ENCODE measurements at regions not wholly inside any gene's neighbourhood (a gene's known extent, or its start where the extent isn't known, plus 50 kb on each side); places are given as distances from the start of the nearest gene placed in this dataset.

DNA sequence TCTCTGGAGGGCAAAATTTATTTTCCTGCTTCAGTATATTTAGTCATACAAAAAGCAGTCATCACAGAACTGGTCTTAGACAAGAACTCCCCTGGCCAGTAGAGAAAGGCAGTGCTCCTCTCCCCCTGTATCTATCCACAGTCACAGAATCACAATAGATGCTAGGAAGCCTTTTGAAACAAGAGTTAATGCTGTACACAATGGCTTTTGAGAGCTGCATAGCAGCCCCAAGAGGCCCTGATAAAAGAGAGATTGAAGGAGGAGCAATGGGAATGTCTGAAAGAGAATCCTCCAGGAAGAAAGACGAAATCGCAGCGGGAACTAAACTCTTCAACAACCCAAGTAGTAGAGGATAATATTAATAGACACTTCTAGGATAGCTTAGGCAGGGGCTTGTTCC lies 330.2 kb downstream of the RBM43 start:
- TF ChIP-seq EZH2 (IDR thresholded peaks at IDR 0.05; ENCODE audit: insufficient read depth, poor library complexity, severe bottlenecking) = no peak
- no peak for TF ChIP-seq EZH2phosphoT487 (IDR thresholded peaks at IDR 0.05; ENCODE audit: insufficient read depth, low read depth)
